ENCODE measurements at regions not wholly inside any gene's neighbourhood (a gene's known extent, or its start where the extent isn't known, plus 50 kb on each side); places are given as distances from the start of the nearest gene placed in this dataset.

DNA sequence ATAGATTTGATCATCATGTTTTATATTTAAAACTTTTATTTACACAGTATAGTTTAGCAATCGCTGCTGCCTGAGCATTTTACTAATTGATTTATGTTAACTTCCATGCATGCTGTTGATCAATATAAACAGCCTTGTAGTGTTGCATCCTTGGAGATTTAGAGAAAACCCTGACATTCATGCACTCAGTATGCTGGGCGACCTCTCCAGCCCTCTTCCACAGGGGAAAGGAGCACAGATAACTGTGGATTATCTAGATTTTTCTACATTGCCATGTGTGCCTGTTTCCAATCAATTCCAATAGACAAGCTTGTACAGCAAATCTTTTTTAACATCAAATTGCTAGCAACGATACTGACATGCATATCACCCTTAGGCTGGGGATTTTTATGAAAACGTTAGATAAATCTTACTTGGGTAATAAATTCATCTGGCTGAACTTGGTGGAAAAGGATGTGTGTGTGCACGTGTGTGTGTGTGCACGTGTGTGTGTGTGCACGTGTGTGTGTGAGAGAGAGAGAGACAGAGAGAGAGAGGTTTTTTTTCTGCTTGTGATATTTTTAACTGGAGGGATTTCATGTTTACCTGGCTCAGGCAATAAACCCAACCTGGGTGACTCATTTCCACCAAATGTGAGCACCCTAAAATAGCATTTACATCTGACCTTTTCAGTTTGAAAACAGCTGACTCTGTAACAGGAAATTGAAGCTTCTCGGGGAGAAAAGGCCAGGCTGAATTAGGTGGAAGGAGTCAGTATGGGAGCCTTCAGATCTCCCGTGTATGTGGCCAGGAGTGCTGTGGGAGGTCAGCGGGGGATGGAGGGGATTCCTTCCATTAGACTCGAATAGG is 339.8 kb downstream of the PRDM2 start:
- no peak for DNase-seq (ENCODE audit: low spot score)

DNA sequence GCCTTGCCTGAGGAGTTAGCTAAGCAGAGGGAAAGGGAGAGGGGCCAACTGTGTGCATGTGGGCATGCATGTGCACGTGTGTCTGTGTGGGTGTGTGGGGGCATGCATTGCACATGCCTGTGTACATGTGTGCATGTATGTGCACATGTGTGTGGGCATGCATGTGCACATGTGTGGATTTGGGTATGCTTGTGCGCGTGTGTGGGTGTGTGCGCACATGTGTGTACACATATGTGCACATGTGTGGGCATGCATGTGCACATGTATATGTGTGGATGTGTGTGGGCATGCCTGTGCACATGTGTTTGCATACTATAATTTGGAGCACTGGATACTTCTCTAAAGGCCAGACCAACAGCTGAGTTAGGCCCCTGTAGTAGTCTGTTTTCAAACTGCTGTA is 350.0 kb downstream of the PRDM2 start:
- no peak for DNase-seq (ENCODE audit: low spot score)

DNA sequence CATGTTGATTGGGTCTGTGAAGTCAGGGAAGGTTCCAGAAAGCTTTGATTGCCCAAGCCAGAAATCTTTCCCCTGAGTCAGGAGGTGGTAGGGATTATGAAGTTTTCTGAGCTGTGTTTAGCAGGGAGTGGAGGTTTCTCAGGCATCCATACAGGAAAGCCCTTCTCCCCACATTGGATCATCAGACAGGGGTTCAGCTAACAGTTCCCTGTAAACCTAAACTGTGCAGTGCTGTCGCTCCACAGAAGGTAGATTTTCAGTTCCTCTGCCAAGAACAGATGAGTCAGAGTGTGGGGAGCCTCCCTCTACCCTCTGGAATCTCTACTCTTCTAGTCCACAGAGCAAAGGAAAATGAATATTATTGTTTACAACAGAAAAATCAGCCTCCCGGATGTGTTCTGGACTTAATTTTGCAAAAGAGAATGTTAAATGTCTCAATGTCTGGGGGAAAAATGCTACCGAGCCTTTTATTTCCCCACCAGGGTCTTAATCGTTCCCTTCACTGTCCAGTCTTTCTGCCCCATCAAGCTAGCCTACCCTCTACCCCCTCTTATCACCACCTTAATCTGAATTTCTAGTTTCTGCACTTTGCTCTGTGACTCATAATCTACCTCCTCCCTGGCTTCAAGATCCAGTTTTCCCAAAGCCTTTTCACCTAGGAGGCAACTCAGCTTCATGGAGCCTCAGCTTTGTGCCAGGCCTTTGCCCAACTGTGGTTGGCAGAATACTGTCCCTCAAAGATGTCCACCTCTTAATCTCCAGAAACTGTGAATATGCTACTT is 355.6 kb downstream of the PRDM2 start:
- no peak for DNase-seq (ENCODE audit: low spot score)

DNA sequence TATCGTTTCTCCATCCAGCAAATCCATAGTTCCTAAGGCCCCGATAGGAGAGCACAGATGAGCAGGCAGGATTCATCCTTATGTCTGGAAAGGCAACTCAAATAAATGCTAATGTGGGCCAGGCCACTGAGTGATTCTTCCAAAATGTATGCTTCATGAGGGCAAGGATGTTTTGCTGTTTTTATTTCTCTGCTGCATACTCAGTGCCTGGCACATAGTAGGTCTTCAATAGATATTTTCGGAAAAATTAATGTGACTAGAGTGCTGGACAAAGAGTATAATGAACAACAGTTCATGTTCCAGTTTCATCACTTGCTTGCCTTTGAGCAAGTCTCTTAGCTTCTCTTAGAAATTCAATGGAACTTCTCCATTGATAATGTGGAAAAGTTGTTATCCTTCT is 357.7 kb downstream of the PRDM2 start:
- no peak for DNase-seq (ENCODE audit: low spot score)

DNA sequence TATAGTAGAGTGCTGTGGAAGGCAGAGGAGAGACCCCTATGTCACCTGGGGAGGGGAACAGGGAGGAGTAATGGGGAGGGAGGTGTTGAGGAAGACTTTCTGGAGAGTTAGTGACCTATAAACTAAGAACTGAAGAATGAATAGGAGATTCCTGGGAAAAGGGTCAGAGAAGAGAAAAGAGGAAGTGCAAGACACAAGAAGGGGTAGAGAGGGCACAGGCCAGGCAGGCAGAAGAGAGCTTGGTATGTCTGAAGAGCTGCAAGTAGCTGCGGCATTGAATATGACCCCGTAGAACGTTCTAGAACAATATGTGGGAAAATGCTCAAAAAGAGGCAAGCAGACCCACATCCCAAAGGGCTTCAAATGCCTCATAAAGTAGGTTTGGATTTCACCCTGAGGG is 361.2 kb downstream of the PRDM2 start:
- DNase-seq (ENCODE audit: low spot score), result no peak

DNA sequence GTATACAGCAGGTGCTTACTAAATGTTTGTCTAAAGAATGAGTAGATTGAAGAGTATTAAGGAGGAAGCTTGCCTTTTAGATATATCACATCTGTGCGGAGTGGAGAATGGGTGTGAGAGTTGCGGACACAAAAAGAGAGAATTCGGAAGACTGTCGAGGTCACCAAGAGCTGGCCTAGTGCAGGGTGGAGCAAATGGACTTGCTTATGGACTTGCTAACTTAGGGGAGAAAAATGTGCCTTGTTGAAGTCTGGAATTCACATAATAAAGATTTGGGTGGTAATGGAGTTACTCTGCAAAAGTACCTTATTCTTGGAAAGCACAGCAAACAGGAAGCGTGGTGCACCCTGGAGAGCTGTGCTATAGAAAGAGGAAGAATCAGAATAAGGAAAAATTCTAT is 361.7 kb downstream of the PRDM2 start:
- DNase-seq (ENCODE audit: low spot score), result no peak

DNA sequence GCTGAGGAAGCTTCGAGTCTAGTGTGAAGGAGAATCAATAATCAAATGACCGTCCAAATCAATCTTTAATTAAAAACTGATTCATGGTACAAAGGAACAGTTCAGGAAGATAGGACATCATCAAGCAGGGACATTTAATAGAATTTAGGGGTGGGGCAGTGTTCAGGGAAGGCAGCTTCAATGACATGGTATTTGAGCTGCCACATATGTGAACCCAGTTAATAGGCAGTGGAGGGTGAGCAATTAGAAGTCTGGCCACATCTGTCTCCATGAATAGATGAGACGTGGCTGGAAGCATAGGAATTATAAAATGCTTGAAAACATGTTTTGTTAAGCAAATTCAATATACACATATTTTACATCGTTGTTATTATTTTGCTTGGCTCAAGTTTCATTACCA is 362.7 kb downstream of the PRDM2 start:
- DNase-seq (ENCODE audit: low spot score), result no peak

DNA sequence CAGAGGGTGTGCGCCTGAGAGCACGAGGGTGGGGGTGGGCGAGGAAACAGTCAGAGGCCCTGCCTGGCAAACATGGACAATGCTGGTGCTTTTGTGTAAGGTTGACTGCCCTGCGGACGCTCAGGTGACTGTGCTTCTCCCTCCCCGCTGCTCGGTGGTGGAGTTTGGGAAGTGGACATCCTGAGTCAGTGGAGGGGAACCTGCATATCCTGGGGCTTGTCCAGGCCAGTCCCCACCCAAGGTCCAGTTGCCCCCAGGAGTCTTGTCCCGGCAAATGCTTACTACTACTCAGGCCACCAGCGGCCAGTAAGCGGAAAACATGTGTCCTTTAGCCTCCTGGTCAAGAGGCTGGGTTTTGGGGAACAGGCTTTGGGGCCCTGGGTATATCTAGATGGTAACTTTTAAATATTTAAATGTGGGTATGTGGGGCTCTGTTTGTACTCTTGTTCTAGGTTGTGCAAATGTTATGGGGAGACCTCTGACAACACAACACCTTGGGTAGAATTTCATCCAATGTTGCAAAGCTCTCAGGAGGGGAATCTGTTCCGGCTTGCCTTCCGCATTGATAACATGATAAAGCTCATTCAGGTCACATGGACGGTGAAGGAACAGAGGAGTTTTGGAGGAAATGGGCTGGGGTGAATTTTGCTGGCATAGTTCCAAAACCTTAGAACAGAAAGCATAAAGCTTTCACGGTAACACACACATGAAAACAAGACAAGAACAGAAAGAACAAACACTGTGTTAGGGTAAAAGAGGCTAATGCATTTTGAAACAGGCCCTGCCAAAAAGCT is 364.9 kb downstream of the PRDM2 start:
- no peak for DNase-seq (ENCODE audit: low spot score)

DNA sequence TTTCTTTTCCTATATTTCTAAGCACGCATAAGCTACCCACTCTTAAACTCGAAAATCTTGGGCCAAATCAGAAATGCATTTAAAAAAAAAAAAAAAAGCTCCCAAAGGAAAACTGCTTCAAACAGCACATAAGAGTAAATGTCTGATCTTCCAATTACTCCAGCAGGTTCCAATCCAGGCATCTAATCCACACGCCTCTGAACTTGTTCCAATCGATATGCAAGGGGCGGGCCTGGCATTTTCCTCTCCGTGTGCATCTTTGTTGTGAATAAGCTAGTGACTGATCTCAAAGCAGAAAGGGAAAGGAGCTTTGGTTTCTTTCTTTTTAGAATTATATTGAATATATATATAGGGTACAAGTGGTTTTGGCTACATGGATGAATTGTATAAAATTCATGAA is 365.5 kb downstream of the PRDM2 start:
- no peak for DNase-seq (ENCODE audit: low spot score)

DNA sequence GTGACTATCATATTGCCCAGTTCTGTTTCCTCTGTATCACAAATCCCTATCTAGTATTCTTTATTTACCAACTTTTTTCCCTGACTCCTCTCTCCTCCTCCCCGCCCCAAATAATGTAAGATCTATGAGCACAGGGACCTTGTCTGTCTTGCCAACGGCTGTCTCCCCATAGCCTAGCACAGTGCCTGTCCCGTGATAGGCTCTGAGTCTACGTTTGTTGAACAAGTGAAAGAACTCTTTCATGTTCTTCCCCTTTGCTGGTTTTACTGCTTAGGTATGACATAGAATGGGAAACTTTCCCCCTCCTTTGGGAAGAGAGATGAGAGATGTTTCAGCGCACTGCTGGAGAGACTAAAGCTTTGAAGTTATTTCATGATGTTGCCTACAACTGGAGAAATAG is 367.0 kb downstream of the PRDM2 start:
- no peak for DNase-seq (ENCODE audit: low spot score)

DNA sequence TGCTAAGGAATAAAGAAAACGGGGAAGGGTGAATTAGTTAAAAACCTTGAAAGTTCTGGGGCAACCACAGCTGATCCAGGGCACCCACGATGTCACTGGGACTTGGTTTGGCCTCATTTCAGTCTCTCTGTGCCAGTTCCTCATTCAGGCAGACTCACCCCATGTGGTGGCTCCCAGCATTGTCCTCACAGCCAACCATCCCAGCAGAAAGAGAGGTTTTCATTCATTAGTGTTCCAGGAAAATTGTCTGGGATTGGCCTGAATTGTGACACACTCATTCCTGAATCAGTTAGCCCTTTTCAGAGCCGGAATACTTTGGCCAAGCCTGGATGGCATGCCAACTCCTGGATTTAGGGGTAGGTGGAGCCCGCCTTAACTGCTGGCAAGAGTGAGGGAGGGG is 367.7 kb downstream of the PRDM2 start:
- no peak for DNase-seq (ENCODE audit: low spot score)

DNA sequence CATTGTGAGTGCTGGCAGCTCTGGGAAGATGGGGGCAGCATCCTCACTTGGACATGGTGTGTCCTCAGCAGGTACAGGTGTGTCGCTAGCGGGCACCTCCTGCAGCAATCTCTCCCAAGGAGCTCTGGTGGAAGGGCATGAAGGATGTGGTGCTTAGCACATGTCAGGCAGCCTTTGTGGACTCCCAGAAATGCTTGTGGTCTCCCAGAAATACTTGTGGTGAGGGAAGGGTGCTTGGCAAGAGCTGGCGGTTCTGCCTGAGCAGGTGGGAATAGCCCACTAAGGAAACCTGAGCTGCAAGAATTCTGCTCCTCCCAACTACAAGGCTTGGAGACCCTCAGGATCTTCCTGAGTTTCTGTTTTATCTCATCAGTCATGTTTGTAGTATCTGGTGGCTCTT is 371.6 kb downstream of the PRDM2 start:
- no peak for DNase-seq (ENCODE audit: low spot score)

DNA sequence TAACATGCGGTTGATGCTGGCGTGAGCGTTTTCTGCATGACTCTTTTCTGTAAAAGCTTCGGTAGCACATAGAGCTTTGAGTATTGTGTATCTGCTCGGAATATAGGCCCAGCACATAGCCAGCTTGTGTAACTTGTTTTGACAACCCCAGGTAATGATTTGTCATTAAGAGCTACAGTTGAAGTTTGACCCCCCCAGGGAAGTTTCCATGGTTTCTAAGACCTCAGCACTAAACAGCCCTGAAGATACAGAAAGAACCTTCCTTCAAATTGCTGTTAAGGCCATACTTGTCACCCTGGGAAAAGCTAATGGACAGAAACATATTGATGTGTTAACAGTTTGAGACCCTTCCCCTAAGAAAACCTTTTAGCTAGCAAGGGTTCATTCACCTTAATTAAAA is 380.7 kb downstream of the PRDM2 start:
- DNase-seq (ENCODE audit: low spot score), result no peak

DNA sequence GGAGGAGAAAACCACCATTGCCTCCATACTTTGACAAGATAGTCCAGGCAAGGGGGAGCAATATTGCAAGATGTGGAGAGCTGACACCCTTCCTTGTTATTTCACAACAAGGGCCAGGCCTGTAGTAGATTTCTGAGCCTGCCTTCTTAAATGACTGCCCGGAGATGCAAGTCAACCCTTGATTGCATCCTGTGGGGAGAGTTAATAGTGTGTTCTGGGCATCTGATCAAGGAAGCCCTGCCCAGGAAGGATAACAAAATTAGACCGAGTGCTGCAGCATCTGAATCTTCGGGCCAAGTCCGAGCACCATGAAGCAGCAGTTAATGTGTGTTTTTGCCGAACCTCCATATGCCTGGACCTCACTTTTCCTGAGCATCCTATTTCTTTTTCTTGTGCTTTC is 382.3 kb downstream of the PRDM2 start:
- DNase-seq (ENCODE audit: low spot score), result no peak

DNA sequence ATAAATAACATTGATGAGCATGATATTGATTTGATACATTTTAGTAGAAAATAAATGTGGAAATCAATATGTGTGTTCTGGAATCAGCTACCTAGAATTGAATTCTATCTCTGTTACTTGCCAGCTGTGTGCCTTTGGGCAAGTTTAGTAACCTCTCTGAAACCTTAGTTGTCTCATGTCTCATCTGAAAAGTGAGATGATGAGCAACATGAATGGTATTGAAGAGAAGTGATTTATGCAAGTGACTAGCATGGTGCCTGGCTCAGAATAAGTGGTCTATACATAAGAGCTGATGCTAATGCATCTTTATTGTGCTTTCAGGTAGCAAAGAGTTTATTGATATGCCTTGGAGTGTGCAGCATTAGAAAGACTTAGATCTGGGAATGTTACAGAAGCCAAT is 383.3 kb downstream of the PRDM2 start:
- no peak for DNase-seq (ENCODE audit: low spot score)

DNA sequence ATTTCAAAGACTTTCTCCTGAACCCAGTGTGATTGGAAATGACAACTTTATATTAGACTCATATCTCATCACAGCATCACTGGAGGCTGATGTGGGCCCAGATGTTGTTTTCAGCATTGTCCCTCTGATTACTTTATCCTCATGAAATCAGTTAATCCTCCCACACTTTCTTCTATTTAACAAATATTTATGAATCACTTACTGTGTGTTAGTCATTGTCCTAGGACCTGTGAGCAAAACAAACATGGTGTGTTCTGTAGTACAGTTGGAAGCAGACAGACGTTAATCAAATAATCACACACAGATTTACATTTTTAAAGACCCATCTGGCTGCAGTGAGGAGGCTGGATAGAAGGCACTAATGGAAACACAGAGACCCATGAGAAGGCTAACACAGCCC is 383.7 kb downstream of the PRDM2 start:
- no peak for DNase-seq (ENCODE audit: low spot score)

DNA sequence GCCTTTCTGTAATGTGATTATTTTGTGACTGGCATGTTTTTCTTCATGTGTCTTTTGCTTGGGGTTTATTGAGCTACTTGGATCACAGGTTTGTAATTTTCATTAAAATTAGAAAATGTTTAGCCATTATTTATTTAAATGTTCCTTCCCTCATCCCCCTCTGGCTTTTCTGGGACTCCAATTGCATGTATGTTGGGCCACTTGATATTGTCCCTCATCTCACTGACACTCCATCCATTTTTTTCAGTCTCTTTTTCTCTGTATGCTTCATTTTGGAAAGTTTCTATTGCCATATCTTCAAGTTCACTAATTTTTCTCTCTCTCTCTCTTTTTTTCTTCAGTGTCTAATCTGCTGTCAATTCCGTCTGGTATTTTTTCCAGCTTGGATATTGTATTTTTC is 390.1 kb downstream of the PRDM2 start:
- DNase-seq (ENCODE audit: low spot score), result no peak

DNA sequence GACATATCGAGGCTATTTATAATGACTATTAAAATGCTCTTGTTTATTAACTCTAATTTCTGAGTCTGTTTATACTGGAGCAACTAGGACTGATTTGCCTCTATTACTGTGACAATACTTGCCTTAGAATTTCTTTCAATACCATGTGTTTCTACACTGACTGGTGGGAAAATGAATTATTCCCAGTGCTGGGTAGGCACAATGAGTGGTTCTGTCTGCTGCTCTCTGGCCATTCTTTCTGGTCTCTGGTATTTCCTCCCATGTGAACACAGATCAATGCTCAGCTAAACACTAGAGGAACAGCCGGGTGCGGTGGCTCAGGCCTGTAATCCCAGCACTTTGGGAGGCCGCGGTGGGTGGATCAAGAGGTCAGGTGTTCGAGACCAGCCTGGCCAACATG is 390.5 kb downstream of the PRDM2 start:
- no peak for DNase-seq (ENCODE audit: low spot score)

DNA sequence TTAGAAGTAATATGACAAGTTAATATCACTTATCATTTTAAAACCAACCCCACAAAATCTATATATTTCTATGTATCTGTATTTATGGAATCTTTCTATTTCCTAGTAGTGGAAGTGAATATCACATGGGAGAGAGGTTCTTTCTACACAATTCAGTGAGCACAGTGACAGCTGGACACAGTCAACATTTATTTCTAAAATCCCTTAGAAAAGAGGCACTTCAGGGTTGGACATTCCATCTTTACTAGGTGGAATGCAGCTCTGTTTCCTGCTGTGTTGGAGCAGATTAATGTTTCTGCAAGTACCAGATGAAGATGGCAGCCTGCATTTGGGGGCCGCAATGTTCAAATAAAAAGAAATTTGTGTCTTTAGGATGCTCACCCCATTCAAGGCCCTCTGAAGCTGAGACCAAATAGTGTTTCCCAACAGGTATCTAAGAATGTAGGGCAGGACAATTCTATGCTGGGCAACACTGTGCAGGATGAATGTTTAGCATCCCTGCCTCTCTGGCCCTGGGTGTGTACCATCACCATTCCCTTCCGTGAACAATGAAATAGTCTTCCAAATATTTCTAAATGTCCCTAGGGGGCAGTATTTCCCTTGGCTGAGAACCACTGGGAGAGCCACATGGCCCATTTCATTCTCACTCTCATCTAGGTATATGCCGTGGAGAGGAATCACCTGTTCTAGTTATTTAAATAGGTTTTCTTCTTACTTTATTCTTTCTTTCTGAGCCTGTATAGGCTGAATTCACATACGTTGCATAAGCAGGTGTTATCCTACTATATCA is 394.8 kb downstream of the PRDM2 start:
- no peak for DNase-seq (ENCODE audit: low spot score)

DNA sequence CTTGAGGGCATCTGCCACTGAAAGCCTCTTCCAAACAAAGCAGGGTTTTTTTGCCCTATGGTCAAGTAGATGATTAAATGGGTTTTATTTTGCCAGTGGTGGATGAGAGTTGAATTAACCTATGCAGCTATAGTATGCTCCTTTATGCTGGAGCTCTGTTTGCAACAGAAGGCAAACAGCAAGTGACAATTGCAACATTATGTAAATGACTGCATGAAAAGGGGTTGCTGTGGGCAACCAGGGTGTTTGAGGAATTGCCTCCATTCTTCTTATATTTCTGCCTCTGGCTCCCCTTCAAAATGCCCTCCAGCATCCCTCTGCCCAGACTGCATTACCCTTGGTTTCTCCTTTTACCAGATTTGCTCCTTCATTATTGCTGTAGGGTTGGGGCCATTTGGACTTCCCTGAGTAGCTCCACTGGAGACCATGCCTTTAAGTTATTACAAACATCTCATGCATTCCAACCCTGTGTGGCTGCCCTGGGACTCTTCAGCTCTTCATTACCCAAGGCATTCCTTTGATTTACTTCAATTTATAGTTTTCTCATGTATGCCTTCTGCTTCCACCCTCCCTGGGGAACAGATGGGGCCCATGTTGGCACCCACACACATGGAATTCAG is 398.4 kb downstream of the PRDM2 start:
- no peak for DNase-seq (ENCODE audit: low spot score)

DNA sequence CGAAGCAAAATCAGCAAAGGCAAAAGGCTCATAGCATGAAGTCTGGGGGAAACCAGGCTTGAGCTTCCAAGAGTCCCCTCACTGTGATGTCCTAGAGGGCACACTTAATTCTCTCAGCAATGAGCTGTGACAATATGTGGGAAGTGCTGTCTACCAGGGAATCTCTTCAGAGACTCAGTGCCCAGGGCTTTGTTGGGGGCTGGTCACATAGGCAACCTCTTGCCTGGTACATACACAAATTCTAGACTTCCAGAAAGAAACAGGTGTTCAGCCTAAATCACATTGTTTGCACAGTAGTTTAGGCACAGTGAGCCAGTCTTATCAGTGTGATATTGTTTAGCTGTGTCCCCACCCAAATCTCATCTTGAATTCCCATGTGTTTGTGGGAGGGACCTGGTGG is 400.5 kb downstream of the PRDM2 start:
- DNase-seq (ENCODE audit: low spot score), result no peak

DNA sequence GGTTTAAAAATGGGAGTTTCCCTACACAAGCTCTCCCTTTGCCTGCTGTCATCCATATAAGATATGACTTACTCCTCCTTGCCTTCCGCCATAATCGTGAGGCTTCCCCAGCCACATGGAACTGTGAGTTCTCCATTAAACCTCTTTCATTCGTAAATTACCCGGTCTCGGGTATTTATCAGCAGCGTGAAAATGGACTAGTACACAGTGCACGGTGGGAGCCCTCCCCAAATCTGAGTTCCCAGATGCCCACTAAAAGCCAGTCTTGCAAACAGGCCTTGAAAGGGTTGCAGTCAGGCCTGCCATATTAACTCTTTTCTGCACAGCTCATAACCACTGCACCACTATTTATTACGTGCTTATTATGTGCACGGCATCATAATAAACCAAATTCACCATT is 400.9 kb downstream of the PRDM2 start:
- DNase-seq (ENCODE audit: low spot score), result no peak

Measured in CD4-positive, alpha-beta T cell treated with Interleukin-15 for 4 hours (primary cell).